Suprapubic skin (tissue), 4 donors: ENCODE measurements at regions not wholly inside any gene's neighbourhood (a gene's known extent, or its start where the extent isn't known, plus 50 kb on each side); places are given as distances from the start of the nearest gene placed in this dataset.

Source experiments
- DNase-seq, 2 donors: peaks; one replicate each; pipeline ENCODE4 v3.0.0-alpha.2; 2019; ENCODE audit warnings: low spot score in 2 of 2
- H3K27ac ChIP-seq: fragments of 200-600 bp; sonication (generic); one replicate; pipeline ENCODE4 v1.5.1; 2019
- H3K27me3 ChIP-seq: fragments of 200-600 bp; sonication (generic); one replicate; pipeline ENCODE4 v1.5.1; 2019
- H3K36me3 ChIP-seq: fragments of 200-600 bp; sonication (generic); one replicate; pipeline ENCODE4 v1.5.1; 2019
- H3K4me1 ChIP-seq: fragments of 200-600 bp; sonication (generic); one replicate; pipeline ENCODE4 v1.5.1; 2019
- H3K4me3 ChIP-seq: fragments of 200-600 bp; sonication (generic); one replicate; pipeline ENCODE4 v1.5.1; 2019; ENCODE audit warnings: mild to moderate bottlenecking
- H3K9me3 ChIP-seq: fragments of 200-600 bp; sonication (generic); one replicate; pipeline ENCODE4 v1.5.1; 2019
- EP300 ChIP-seq: sonication (generic); formaldehyde crosslinking; IDR thresholded peaks from one replicate; pipeline ENCODE4 v1.6.1; 2017; ENCODE audit warnings: antibody characterized with exemption
- POLR2A ChIP-seq, 2 donors: fragments of 450-650 bp; IDR thresholded peaks; one replicate each; pipeline ENCODE4 v1.6.1; 2017; ENCODE audit warnings: antibody characterized with exemption in 2 of 2, mild to moderate bottlenecking in 2 of 2, moderate library complexity in 2 of 2
- POLR2AphosphoS5 ChIP-seq, 3 donors: sonication (generic); formaldehyde crosslinking; IDR thresholded peaks; one replicate each; pipeline ENCODE4 v1.6.1; 2017; ENCODE audit warnings: antibody characterized with exemption in 3 of 3
- WGBS: methylation state at CpG from one replicate; pipeline ENCODE4 v1.1.5; 2018; 5-methylcytosine and 5-hydroxymethylcytosine counted together
- TF ChIP-seq, protein P1 (sequence below), 2 donors: fragments of 200-600 bp in 1 of 2; fragments of 450-650 bp in 1 of 2; sonication (generic) in 1 of 2; IDR thresholded peaks; one replicate each; pipeline ENCODE4 v1.5.1; 2016 to 2019; ENCODE audit warnings: antibody characterized with exemption in 2 of 2, mild to moderate bottlenecking in 1 of 2, moderate library complexity in 1 of 2

DNA sequence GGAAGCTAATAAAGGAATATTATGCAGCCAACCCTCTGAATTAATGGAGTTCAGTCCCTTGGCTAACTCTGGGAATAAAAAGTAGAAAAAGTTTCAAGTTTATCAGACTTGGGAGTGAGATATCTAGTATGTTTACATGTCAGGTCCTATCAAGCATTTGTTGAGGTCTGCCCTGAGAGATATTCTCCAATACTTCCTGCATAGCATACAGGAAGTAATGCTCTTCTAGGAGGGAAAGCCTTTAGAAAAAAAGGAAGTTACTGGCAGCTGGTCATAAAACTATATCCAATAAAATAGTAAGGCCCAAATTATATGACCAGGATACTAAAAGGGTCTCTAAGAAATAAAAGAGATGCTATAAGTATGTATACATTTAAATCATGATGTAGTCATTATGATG, 594.1 kb upstream of the FTMT start:
- no peaks in the 10 kb centered on the region for H3K4me1 ChIP-seq
- H3K4me3 ChIP-seq, result no peak overlapping the region
- H3K9me3 ChIP-seq, result peaks cover 4% of the 10 kb centered on the region
- H3K36me3 ChIP-seq, result no peaks in the 10 kb centered on the region
- TF ChIP-seq, protein P1, sequence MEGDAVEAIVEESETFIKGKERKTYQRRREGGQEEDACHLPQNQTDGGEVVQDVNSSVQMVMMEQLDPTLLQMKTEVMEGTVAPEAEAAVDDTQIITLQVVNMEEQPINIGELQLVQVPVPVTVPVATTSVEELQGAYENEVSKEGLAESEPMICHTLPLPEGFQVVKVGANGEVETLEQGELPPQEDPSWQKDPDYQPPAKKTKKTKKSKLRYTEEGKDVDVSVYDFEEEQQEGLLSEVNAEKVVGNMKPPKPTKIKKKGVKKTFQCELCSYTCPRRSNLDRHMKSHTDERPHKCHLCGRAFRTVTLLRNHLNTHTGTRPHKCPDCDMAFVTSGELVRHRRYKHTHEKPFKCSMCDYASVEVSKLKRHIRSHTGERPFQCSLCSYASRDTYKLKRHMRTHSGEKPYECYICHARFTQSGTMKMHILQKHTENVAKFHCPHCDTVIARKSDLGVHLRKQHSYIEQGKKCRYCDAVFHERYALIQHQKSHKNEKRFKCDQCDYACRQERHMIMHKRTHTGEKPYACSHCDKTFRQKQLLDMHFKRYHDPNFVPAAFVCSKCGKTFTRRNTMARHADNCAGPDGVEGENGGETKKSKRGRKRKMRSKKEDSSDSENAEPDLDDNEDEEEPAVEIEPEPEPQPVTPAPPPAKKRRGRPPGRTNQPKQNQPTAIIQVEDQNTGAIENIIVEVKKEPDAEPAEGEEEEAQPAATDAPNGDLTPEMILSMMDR (IDR thresholded peaks at IDR 0.05), result no peak
- TF ChIP-seq EP300 (no peak), POLR2AphosphoS5 (IDR thresholded peaks at IDR 0.05) (no peak), POLR2A (IDR thresholded peaks at IDR 0.05) (no peak)
- no peaks in the 10 kb centered on the region for H3K27me3 ChIP-seq
- no peak overlapping the region for H3K27ac ChIP-seq
- no peak for DNase-seq

DNA sequence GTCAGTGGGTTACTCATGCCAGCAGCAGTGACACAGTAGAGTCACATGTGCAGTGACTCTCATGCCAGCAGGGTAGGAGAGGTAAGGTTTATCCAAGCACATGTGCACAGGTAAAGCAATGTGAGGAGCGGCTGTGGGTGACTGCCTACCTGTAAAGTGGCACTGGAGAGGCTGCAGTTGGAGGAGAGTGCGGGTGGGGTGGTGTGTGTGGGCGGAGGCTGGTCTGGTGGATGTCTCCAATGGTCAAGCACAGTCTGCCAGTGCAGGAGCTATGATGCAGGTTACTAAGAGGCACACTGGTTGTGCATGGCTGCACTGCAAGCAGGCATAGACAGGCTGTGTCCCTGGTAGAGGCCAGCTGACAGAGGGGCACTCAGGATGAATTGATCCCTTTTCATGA, 588.2 kb upstream of the FTMT start:
- Histone ChIP-seq H3K4me1 (no peaks in the 10 kb centered on the region), H3K36me3 (no peaks in the 10 kb centered on the region), H3K9me3 (peaks cover 4% of the 10 kb centered on the region), H3K27me3 (no peaks in the 10 kb centered on the region), H3K4me3 (no peak overlapping the region), H3K27ac (no peak overlapping the region)
- TF ChIP-seq POLR2AphosphoS5 (IDR thresholded peaks at IDR 0.05) (no peak), POLR2A (IDR thresholded peaks at IDR 0.05) (no peak), EP300 (no peak)
- TF ChIP-seq, protein P1 (IDR thresholded peaks at IDR 0.05), result no peak
- no peak for DNase-seq
- WGBS, result 100% methylated on average over 3 of the region's 3 CpGs

DNA sequence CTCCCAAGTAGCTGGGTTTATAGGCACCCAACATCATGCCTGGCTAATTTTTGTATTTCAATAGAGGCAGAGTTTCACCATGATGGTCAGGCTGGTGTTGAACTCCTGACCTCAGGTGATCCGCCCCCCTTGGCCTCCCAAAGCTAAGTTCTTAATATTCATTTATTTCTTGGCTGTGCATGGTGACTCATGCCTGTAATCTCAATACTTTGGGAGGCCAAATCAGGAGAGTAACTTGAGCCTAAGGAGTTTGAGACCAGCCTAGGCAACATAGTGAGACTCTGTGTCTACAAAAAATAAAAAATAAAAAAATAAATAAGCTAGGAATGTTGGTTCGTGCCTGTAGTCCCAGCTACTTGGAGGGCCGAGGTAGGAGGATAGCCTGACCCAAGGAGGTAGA, 587.1 kb upstream of the FTMT start:
- no peak overlapping the region for H3K27ac ChIP-seq
- H3K4me1 ChIP-seq, result no peaks in the 10 kb centered on the region
- no peak for DNase-seq
- H3K4me3 ChIP-seq, result no peak overlapping the region
- H3K27me3 ChIP-seq, result no peaks in the 10 kb centered on the region
- WGBS, result 80% methylated on average over 3 of the region's 3 CpGs
- H3K9me3 ChIP-seq, result no peaks in the 10 kb centered on the region
- no peaks in the 10 kb centered on the region for H3K36me3 ChIP-seq
- TF ChIP-seq EP300, result no peak
- TF ChIP-seq, protein P1 (IDR thresholded peaks at IDR 0.05), result no peak
- no peak for TF ChIP-seq POLR2AphosphoS5 (IDR thresholded peaks at IDR 0.05)
- no peak for TF ChIP-seq POLR2A (IDR thresholded peaks at IDR 0.05)

DNA sequence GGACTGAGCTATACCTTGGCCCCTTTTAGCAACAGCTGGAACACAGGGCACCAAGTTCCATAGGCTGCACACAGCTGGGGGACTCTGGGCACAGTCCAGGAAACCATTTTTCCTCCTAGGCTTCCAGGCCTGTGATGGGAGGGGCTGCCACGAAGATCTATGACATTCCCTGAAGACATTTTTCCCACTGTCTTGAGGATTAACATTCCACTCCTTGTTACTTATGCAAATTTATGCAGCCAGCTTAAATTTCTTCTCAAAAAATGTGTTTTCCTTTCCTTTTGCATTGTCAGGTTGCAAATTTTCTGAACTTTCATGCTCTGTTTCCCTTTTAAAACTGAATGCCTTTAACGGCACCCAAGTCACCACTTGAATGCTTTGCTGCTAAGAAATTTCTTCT, 580.1 kb upstream of the FTMT start:
- DNase-seq, result no peak
- no peak overlapping the region for H3K27ac ChIP-seq
- 52% methylated on average over 2 of the region's 2 CpGs for WGBS
- no peaks in the 10 kb centered on the region for H3K9me3 ChIP-seq
- TF ChIP-seq POLR2A (IDR thresholded peaks at IDR 0.05), result no peak
- TF ChIP-seq, protein P1 (IDR thresholded peaks at IDR 0.05), result no peak
- no peak for TF ChIP-seq POLR2AphosphoS5 (IDR thresholded peaks at IDR 0.05)
- TF ChIP-seq EP300, result no peak
- H3K4me3 ChIP-seq, result no peak overlapping the region
- H3K27me3 ChIP-seq, result no peaks in the 10 kb centered on the region
- no peaks in the 10 kb centered on the region for H3K36me3 ChIP-seq
- no peaks in the 10 kb centered on the region for H3K4me1 ChIP-seq

DNA sequence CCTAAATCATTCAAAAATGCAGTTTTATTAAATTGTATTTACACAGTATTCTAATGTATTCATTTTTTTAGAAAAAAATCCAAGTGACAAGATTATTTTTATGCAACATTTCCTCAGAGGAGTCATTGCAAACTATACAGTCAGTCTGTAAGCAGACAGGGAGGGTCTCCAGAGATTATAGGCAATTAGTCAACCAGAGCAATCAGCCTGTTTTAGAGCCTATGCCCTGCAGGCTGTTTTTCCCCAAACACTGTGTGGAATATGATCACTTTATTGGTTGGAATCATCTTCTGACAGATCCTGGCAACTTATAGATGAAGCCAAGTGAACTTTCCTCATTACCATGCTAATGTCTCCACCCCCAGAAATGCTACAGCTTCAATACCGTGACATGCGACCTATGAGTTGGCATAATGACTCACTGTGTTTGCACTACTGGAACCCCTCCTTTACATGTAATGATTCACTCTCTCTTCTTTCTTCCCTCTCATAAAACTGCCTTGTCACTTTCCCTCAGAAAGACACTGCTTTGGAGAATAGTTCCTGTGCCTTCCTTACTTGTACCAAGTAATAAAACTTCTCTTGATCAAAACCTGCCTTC, 577.7 kb upstream of the FTMT start:
- Histone ChIP-seq H3K4me1 (no peaks in the 10 kb centered on the region), H3K27me3 (no peaks in the 10 kb centered on the region), H3K9me3 (no peaks in the 10 kb centered on the region), H3K4me3 (no peak overlapping the region), H3K36me3 (no peaks in the 10 kb centered on the region), H3K27ac (no peak overlapping the region)
- TF ChIP-seq EP300, result no peak
- 27% methylated on average over 2 of the region's 2 CpGs for WGBS
- no peak for DNase-seq

DNA sequence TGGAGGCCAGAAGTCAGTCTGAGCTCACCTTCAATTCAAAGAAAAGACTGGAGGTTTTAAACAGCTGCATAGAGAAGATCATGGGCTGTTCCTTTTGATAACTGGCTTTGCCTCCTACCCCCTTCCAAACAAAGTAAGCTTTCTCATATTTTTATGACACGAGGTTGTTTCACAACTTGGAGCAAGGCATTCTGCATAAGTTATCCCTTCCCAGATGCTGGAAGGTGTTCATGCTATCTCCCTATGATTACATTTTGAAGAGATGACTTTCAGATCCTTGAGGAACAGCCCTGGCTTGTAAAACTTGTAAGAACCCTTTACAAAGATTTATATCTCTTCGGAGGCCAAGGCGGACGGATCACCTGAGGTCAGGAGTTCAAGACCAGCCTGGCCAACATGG, 571.9 kb upstream of the FTMT start:
- Histone ChIP-seq H3K4me1 (no peaks in the 10 kb centered on the region), H3K27ac (no peak overlapping the region), H3K4me3 (no peak overlapping the region), H3K27me3 (no peaks in the 10 kb centered on the region), H3K9me3 (no peaks in the 10 kb centered on the region), H3K36me3 (no peaks in the 10 kb centered on the region)
- WGBS, result 80% methylated on average over 4 of the region's 4 CpGs
- TF ChIP-seq POLR2A (IDR thresholded peaks at IDR 0.05), result no peak
- TF ChIP-seq, protein P1 (IDR thresholded peaks at IDR 0.05), result no peak
- TF ChIP-seq POLR2AphosphoS5 (IDR thresholded peaks at IDR 0.05), result no peak
- no peak for TF ChIP-seq EP300
- no peak for DNase-seq
